Parathyroid adenoma (tissue), 2 donors: ENCODE measurements at regions not wholly inside any gene's neighbourhood (a gene's known extent, or its start where the extent isn't known, plus 50 kb on each side); places are given as distances from the start of the nearest gene placed in this dataset.

Source experiments
- H2AFZ ChIP-seq: fragments of 300-600 bp; sonication (generic); one replicate; pipeline ENCODE4 v1.7.0; 2017; ENCODE audit warnings: antibody characterized with exemption, mild to moderate bottlenecking
- H3K27ac ChIP-seq: fragments of 300-600 bp; sonication (generic); one replicate; pipeline ENCODE4 v1.7.0; 2017
- H3K27me3 ChIP-seq: fragments of 300-600 bp; sonication (generic); one replicate; pipeline ENCODE4 v1.7.0; 2017; ENCODE audit warnings: low read length; ENCODE audit not compliant: control insufficient read depth, insufficient read depth
- H3K36me3 ChIP-seq: fragments of 300-600 bp; sonication (generic); one replicate; pipeline ENCODE4 v1.7.0; 2017; ENCODE audit warnings: low read length; ENCODE audit not compliant: control insufficient read depth, insufficient read depth
- H3K4me1 ChIP-seq: fragments of 300-600 bp; sonication (generic); one replicate; pipeline ENCODE4 v1.7.0; 2017; ENCODE audit warnings: control low read depth
- H3K4me2 ChIP-seq: fragments of 300-600 bp; sonication (generic); one replicate; pipeline ENCODE4 v1.7.0; 2017; ENCODE audit warnings: low read length
- H3K4me3 ChIP-seq: fragments of 300-600 bp; sonication (generic); one replicate; pipeline ENCODE4 v1.7.0; 2017; ENCODE audit warnings: low read depth, low read length
- H3K79me2 ChIP-seq: fragments of 300-600 bp; sonication (generic); one replicate; pipeline ENCODE4 v1.7.0; 2017; ENCODE audit warnings: control low read depth
- H3K9ac ChIP-seq: fragments of 300-600 bp; sonication (generic); one replicate; pipeline ENCODE4 v1.7.0; 2017; ENCODE audit warnings: mild to moderate bottlenecking
- H3K9me3 ChIP-seq: fragments of 300-600 bp; sonication (generic); one replicate; pipeline ENCODE4 v1.7.0; 2017; ENCODE audit warnings: low read length; ENCODE audit not compliant: control insufficient read depth
- CTCF ChIP-seq: fragments of 300-600 bp; sonication (generic); IDR thresholded peaks from one replicate; pipeline ENCODE4 v1.7.0; 2017; ENCODE audit warnings: antibody characterized with exemption, mild to moderate bottlenecking
- donor health status: primary hyperparathyroidism.

- Histone ChIP-seq H2AFZ (no peak overlapping the region), H3K4me1 (no peaks in the 10 kb centered on the region), H3K4me3 (no peak overlapping the region), H3K27me3 (no peaks in the 10 kb centered on the region), H3K4me2 (no peak overlapping the region), H3K27ac (no peak overlapping the region), H3K9me3 (no peaks in the 10 kb centered on the region), H3K9ac (no peak overlapping the region), H3K79me2 (no peaks in the 10 kb centered on the region), H3K36me3 (no peaks in the 10 kb centered on the region)
- TF ChIP-seq CTCF, result no peak
Observed at GRCh38 chr15:38147246-38147645, 105.4 kb upstream of the SPRED1 start.

- TF ChIP-seq CTCF, result no peak
- H3K36me3 ChIP-seq, result no peaks in the 10 kb centered on the region
- no peaks in the 10 kb centered on the region for H3K79me2 ChIP-seq
- H3K9me3 ChIP-seq, result no peaks in the 10 kb centered on the region
- no peak overlapping the region for H3K9ac ChIP-seq
- H3K4me1 ChIP-seq, result no peaks in the 10 kb centered on the region
- H3K4me3 ChIP-seq, result no peak overlapping the region
- no peaks in the 10 kb centered on the region for H3K27me3 ChIP-seq
- H3K4me2 ChIP-seq, result no peak overlapping the region
- no peak overlapping the region for H2AFZ ChIP-seq
- H3K27ac ChIP-seq, result no peak overlapping the region
Observed at GRCh38 chr15:38148471-38148870, 104.2 kb upstream of the SPRED1 start.

- Histone ChIP-seq H3K4me1 (no peaks in the 10 kb centered on the region), H3K27me3 (no peaks in the 10 kb centered on the region), H3K36me3 (no peaks in the 10 kb centered on the region), H3K79me2 (no peaks in the 10 kb centered on the region), H3K9ac (no peak overlapping the region), H2AFZ (no peak overlapping the region), H3K4me2 (no peak overlapping the region), H3K27ac (no peak overlapping the region), H3K9me3 (no peaks in the 10 kb centered on the region), H3K4me3 (no peak overlapping the region)
- TF ChIP-seq CTCF, result no peak
Observed at GRCh38 chr15:38149315-38149714, 103.3 kb upstream of the SPRED1 start.

- Histone ChIP-seq H3K79me2 (no peaks in the 10 kb centered on the region), H3K27ac (no peak overlapping the region), H2AFZ (no peak overlapping the region), H3K9ac (no peak overlapping the region), H3K4me2 (no peak overlapping the region), H3K4me3 (no peak overlapping the region), H3K9me3 (no peaks in the 10 kb centered on the region), H3K36me3 (no peaks in the 10 kb centered on the region), H3K4me1 (no peaks in the 10 kb centered on the region), H3K27me3 (no peaks in the 10 kb centered on the region)
- TF ChIP-seq CTCF, result no peak
Observed at GRCh38 chr15:38150148-38150547, 102.5 kb upstream of the SPRED1 start.

GRCh38 chr15:38150794-38151193 lies 101.8 kb upstream of the SPRED1 start:
- H3K4me1 ChIP-seq, result no peaks in the 10 kb centered on the region
- no peaks in the 10 kb centered on the region for H3K36me3 ChIP-seq
- no peaks in the 10 kb centered on the region for H3K9me3 ChIP-seq
- H3K9ac ChIP-seq, result no peak overlapping the region
- H3K79me2 ChIP-seq, result no peaks in the 10 kb centered on the region
- H3K27ac ChIP-seq, result no peak overlapping the region
- H3K4me2 ChIP-seq, result no peak overlapping the region
- H3K4me3 ChIP-seq, result no peak overlapping the region
- no peak overlapping the region for H2AFZ ChIP-seq
- TF ChIP-seq CTCF, result no peak
- H3K27me3 ChIP-seq, result no peaks in the 10 kb centered on the region
